HG02981 (cell line): ENCODE measurements at regions not wholly inside any gene's neighbourhood (a gene's known extent, or its start where the extent isn't known, plus 50 kb on each side); places are given as distances from the start of the nearest gene placed in this dataset.
"Not testable (repeated sequence)": the region's sequence is repeated elsewhere in the genome, so short reads cannot be mapped to it uniquely, and the experiment has no call there.

Experiments used
- ATAC-seq: cut with Tn5 transposase; IDR thresholded peaks from one replicate; pipeline ENCODE4 v1.9.1; 2021; ENCODE audit warnings: mild to moderate bottlenecking, moderate library complexity; ENCODE audit not compliant: unreplicated experiment

- no peak for ATAC-seq
These were observed 347.3 kb downstream of the NPIPA8 start for GRCh38 chr16:17989255-17989654.

GRCh38 chr16:17988839-17989238 lies 347.7 kb downstream of the NPIPA8 start:
- ATAC-seq = no peak

GRCh38 chr16:17986991-17987390 lies 349.5 kb downstream of the NPIPA8 start:
- no peak for ATAC-seq

GRCh38 chr16:17984810-17985209 lies 351.7 kb downstream of the NPIPA8 start:
- no peak for ATAC-seq

- no peak for ATAC-seq
These were observed 352.5 kb downstream of the NPIPA8 start for GRCh38 chr16:17983847-17984639.

GRCh38 chr16:17983114-17983513 lies 353.4 kb downstream of the NPIPA8 start:
- ATAC-seq = no peak

GRCh38 chr16:17977260-17977659 lies 359.3 kb downstream of the NPIPA8 start:
- no peak for ATAC-seq

- no peak for ATAC-seq
These were observed 364.0 kb downstream of the NPIPA8 start for GRCh38 chr16:17972460-17972943.

GRCh38 chr16:17970816-17971331 lies 365.7 kb downstream of the NPIPA8 start:
- ATAC-seq = no peak

GRCh38 chr16:17970157-17970765 lies 366.3 kb downstream of the NPIPA8 start:
- ATAC-seq = no peak

GRCh38 chr16:17965133-17965900 lies 371.2 kb downstream of the NPIPA8 start:
- no peak for ATAC-seq

GRCh38 chr16:17964196-17964595 lies 372.3 kb downstream of the NPIPA8 start:
- ATAC-seq = no peak

GRCh38 chr16:17963185-17963836 lies 373.2 kb downstream of the NPIPA8 start:
- ATAC-seq = no peak

- ATAC-seq = no peak
These were observed 373.8 kb downstream of the NPIPA8 start for GRCh38 chr16:17962726-17963125.

- not testable (repeated sequence) for ATAC-seq
These were observed 374.7 kb downstream of the NPIPA8 start for GRCh38 chr16:17961822-17962221.

- ATAC-seq = no peak
These were observed 385.2 kb downstream of the NPIPA8 start for GRCh38 chr16:17951378-17951777.

GRCh38 chr16:17949982-17950250 lies 386.6 kb downstream of the NPIPA8 start:
- ATAC-seq = no peak

- no peak for ATAC-seq
These were observed 387.2 kb downstream of the NPIPA8 start for GRCh38 chr16:17949141-17949981.

- no peak for ATAC-seq
These were observed 388.9 kb downstream of the NPIPA8 start for GRCh38 chr16:17947637-17948036.

GRCh38 chr16:17947165-17947564 lies 389.4 kb downstream of the NPIPA8 start:
- ATAC-seq = no peak
